ENCODE measurements at regions not wholly inside any gene's neighbourhood (a gene's known extent, or its start where the extent isn't known, plus 50 kb on each side); places are given as distances from the start of the nearest gene placed in this dataset.

DNA sequence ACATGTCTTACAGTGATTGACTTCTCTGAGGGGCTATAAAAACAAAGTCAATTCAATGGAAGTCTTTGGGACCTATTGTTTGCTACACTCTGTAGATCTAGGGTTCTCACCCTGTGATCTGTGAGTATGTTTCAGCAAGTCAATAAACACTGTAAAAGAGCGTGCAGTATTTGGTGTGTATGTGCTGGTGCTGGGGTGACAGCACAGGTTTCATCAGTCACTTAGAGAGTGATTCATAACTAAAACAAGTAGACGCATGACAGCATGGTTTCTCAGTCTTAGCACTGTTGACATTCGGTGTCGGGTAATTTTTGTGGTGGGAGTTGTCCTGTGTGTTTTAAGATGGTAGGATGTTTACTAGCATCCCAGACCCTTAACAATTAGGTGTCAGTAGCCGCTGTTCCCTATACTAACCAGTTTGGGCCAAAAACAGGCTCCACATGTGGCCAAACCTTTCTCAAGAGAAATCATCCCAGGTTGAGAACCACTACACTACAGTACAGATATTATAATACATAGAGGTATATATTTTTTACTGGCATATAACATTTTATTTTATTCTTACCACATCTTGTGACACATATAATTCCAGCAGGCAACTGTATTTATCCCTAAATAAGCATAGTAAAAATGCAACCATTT, 411.8 kb downstream of the ARL4A start:
- no peaks in the 10 kb centered on the region for H4K20me1 ChIP-seq (replicated peaks; ENCODE audit: insufficient read depth)
- H3K4me1 Mint-ChIP-seq, result no peaks in the 10 kb centered on the region
- no peak overlapping the region for H3K4me3 Mint-ChIP-seq
- H3K27me3 ChIP-seq (ENCODE audit: insufficient read depth), result no peaks in the 10 kb centered on the region
- no peak overlapping the region for H3K27ac ChIP-seq (ENCODE audit: low read depth)
- H3K36me3 ChIP-seq (ENCODE audit: insufficient read depth), result no peaks in the 10 kb centered on the region
- ATAC-seq, result no peak
- H3K4me1 ChIP-seq (ENCODE audit: insufficient read depth), result no peaks in the 10 kb centered on the region
- H3K4me3 ChIP-seq, result no peak overlapping the region
- no peak overlapping the region for H3K27ac Mint-ChIP-seq
- H3F3A ChIP-seq (replicated peaks; ENCODE audit: low read depth), result no peaks in the 10 kb centered on the region
- no peaks in the 10 kb centered on the region for H3K36me3 Mint-ChIP-seq (ENCODE audit: low read depth)
- H3K9me2 ChIP-seq (ENCODE audit: insufficient read depth), result no peaks in the 10 kb centered on the region
- H3K9me3 Mint-ChIP-seq, result peaks cover 4% of the 10 kb centered on the region; the same call in 2 of the 3 replicates
- no peaks in the 10 kb centered on the region for H3K79me2 ChIP-seq (replicated peaks; ENCODE audit: insufficient read depth)
- H3K4me2 ChIP-seq, result no peak overlapping the region
- no peak for DNase-seq (ENCODE audit: low spot score)
- TF ChIP-seq NANOG (IDR thresholded peaks at IDR 0.05; ENCODE audit: borderline replicate concordance), result no peak
- TF ChIP-seq, protein P1, sequence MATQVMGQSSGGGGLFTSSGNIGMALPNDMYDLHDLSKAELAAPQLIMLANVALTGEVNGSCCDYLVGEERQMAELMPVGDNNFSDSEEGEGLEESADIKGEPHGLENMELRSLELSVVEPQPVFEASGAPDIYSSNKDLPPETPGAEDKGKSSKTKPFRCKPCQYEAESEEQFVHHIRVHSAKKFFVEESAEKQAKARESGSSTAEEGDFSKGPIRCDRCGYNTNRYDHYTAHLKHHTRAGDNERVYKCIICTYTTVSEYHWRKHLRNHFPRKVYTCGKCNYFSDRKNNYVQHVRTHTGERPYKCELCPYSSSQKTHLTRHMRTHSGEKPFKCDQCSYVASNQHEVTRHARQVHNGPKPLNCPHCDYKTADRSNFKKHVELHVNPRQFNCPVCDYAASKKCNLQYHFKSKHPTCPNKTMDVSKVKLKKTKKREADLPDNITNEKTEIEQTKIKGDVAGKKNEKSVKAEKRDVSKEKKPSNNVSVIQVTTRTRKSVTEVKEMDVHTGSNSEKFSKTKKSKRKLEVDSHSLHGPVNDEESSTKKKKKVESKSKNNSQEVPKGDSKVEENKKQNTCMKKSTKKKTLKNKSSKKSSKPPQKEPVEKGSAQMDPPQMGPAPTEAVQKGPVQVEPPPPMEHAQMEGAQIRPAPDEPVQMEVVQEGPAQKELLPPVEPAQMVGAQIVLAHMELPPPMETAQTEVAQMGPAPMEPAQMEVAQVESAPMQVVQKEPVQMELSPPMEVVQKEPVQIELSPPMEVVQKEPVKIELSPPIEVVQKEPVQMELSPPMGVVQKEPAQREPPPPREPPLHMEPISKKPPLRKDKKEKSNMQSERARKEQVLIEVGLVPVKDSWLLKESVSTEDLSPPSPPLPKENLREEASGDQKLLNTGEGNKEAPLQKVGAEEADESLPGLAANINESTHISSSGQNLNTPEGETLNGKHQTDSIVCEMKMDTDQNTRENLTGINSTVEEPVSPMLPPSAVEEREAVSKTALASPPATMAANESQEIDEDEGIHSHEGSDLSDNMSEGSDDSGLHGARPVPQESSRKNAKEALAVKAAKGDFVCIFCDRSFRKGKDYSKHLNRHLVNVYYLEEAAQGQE (IDR thresholded peaks at IDR 0.05; ENCODE audit: unreplicated experiment), result no peak
- H3K27me3 Mint-ChIP-seq (ENCODE audit: insufficient read depth, low read depth, poor library complexity), result peaks cover 1% of the 10 kb centered on the region
- H2AFZ ChIP-seq, result peak overlapping the region; percentile 54; the same call in 1 of the 2 replicates

DNA sequence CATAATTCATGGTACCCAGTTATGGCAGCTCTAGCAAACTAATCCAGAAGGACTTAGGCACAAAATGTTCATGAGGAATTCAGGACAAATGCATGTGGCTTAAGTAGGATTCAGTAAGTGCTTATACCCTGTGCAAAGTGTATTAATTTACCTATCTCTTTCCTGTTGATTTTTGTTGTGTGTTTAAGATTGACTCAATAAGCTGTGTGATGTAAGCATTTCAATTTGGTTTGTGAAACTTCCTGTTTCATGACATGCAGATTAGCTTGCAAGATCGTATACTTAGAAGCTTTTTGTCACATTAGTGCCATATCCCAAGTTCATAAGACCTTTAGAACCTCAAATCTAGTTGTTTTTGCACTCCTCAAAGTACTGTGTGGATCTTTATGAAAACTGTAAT, 416.7 kb downstream of the ARL4A start:
- no peak for TF ChIP-seq EZH2 (IDR thresholded peaks at IDR 0.05; ENCODE audit: low read depth, unreplicated experiment)
- TF ChIP-seq, protein P1 (IDR thresholded peaks at IDR 0.05; ENCODE audit: unreplicated experiment), result no peak
- no peak for TF ChIP-seq ZNF331 (CRISPR knock-in tag; IDR thresholded peaks at IDR 0.05; ENCODE audit: low read depth)
- TF ChIP-seq, protein P2, sequence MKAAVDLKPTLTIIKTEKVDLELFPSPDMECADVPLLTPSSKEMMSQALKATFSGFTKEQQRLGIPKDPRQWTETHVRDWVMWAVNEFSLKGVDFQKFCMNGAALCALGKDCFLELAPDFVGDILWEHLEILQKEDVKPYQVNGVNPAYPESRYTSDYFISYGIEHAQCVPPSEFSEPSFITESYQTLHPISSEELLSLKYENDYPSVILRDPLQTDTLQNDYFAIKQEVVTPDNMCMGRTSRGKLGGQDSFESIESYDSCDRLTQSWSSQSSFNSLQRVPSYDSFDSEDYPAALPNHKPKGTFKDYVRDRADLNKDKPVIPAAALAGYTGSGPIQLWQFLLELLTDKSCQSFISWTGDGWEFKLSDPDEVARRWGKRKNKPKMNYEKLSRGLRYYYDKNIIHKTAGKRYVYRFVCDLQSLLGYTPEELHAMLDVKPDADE (IDR thresholded peaks at IDR 0.05), result no peak
- ATAC-seq (no peak), DNase-seq (ENCODE audit: low spot score) (no peak)
- Histone ChIP-seq H3K27me3 (ENCODE audit: insufficient read depth) (no peaks in the 10 kb centered on the region), H2AFZ (no peak overlapping the region), H3K4me3 (no peak overlapping the region), H3K36me3 (ENCODE audit: insufficient read depth) (no peaks in the 10 kb centered on the region), H3K27ac (ENCODE audit: low read depth) (no peak overlapping the region), H3K9me2 (ENCODE audit: insufficient read depth) (no peaks in the 10 kb centered on the region), H3F3A (replicated peaks; ENCODE audit: low read depth) (no peaks in the 10 kb centered on the region), H3K79me2 (replicated peaks; ENCODE audit: insufficient read depth) (no peaks in the 10 kb centered on the region), H3K4me1 (ENCODE audit: insufficient read depth) (no peaks in the 10 kb centered on the region), H3K4me2 (no peak overlapping the region), H4K20me1 (replicated peaks; ENCODE audit: insufficient read depth) (no peaks in the 10 kb centered on the region)
- Mint-ChIP-seq H3K36me3 (ENCODE audit: low read depth) (no peaks in the 10 kb centered on the region), H3K27ac (no peak overlapping the region), H3K9me3 (peaks cover 4% of the 10 kb centered on the region; the same call in 2 of the 3 replicates), H3K4me1 (no peaks in the 10 kb centered on the region), H3K4me3 (no peak overlapping the region), H3K27me3 (ENCODE audit: insufficient read depth, low read depth, poor library complexity) (no peaks in the 10 kb centered on the region)

Data from GM23338 (cell line).